H1 (cell line): ENCODE measurements at regions not wholly inside any gene's neighbourhood (a gene's known extent, or its start where the extent isn't known, plus 50 kb on each side); places are given as distances from the start of the nearest gene placed in this dataset.

Experiments
- CHD7 ChIP-seq: fragments of 300-600 bp; sonication (generic); IDR thresholded peaks from 2 replicates; pipeline ENCODE4 v1.7.1; 2012; ENCODE audit warnings: low read length, moderate library complexity, mild to moderate bottlenecking, inconsistent platforms; ENCODE audit not compliant: insufficient replicate concordance
- KDM1A ChIP-seq: fragments of 200-600, 300-600 bp; sonication (generic); IDR thresholded peaks from 2 replicates; pipeline ENCODE4 v1.7.1; 2016; ENCODE audit warnings: mild to moderate bottlenecking, low read length, borderline replicate concordance
- KDM4A ChIP-seq: IDR thresholded peaks from one replicate; pipeline ENCODE4 v1.7.1; 2012; ENCODE audit warnings: low read depth, mild to moderate bottlenecking, moderate library complexity, low read length, inconsistent platforms; ENCODE audit not compliant: severe bottlenecking
- SUZ12 ChIP-seq: fragments of 200-600 bp; sonication (generic); IDR thresholded peaks from 2 replicates; pipeline ENCODE4 v1.6.1; 2012; ENCODE audit warnings: mild to moderate bottlenecking, inconsistent platforms, low read length, moderate library complexity, mixed read lengths

GRCh38 chr10:78894089-78894840, 174.5 kb upstream of the ZMIZ1 start (continued):
- no peak for TF ChIP-seq CHD7
- no peak for TF ChIP-seq SUZ12
- TF ChIP-seq KDM4A: no peak
- no peak for TF ChIP-seq KDM1A
- TF ChIP-seq, all 59 proteins: peak for 0
